Mononuclear cell (primary cell): ENCODE measurements at regions not wholly inside any gene's neighbourhood (a gene's known extent, or its start where the extent isn't known, plus 50 kb on each side); places are given as distances from the start of the nearest gene placed in this dataset.

ENCODE experiments used
- H3K27me3 ChIP-seq: 2 replicates; pipeline ENCODE4 v1.6.0; 2011; ENCODE audit warnings: low read length, control low read depth; ENCODE audit not compliant: insufficient read depth
- H3K4me1 ChIP-seq: 2 replicates; pipeline ENCODE4 v1.5.1; 2011; ENCODE audit warnings: mild to moderate bottlenecking, low read length, control low read depth; ENCODE audit not compliant: insufficient read depth
- H3K4me3 ChIP-seq: 2 replicates; pipeline ENCODE4 v1.5.1; 2011; ENCODE audit warnings: mild to moderate bottlenecking, low read length, moderate library complexity
- H3K9me3 ChIP-seq: 2 replicates; pipeline ENCODE4 v1.5.1; 2011; ENCODE audit warnings: low read depth, mild to moderate bottlenecking, control low read depth, low read length

GRCh38 chr2:111661286-111661940 lies 222.6 kb downstream of the ANAPC1 start:
- H3K27me3 ChIP-seq, result no peaks in the 10 kb centered on the region
- H3K4me3 ChIP-seq, result no peak overlapping the region
- peaks cover 58% of the 10 kb centered on the region for H3K4me1 ChIP-seq
- H3K9me3 ChIP-seq, result no peaks in the 10 kb centered on the region

- Histone ChIP-seq H3K4me1 (peaks cover 58% of the 10 kb centered on the region), H3K27me3 (no peaks in the 10 kb centered on the region), H3K9me3 (no peaks in the 10 kb centered on the region), H3K4me3 (no peak overlapping the region)
Observed at GRCh38 chr2:111662039-111662770, 221.8 kb downstream of the ANAPC1 start.

GRCh38 chr2:111662771-111663470 lies 221.1 kb downstream of the ANAPC1 start:
- Histone ChIP-seq H3K4me3 (no peak overlapping the region), H3K9me3 (no peaks in the 10 kb centered on the region), H3K4me1 (peaks cover 58% of the 10 kb centered on the region), H3K27me3 (no peaks in the 10 kb centered on the region)

- H3K4me3 ChIP-seq, result no peak overlapping the region
- H3K27me3 ChIP-seq, result no peaks in the 10 kb centered on the region
- H3K4me1 ChIP-seq, result peaks cover 59% of the 10 kb centered on the region
- H3K9me3 ChIP-seq, result no peaks in the 10 kb centered on the region
Observed at GRCh38 chr2:111663471-111664274, 220.3 kb downstream of the ANAPC1 start.

GRCh38 chr2:111664275-111664850 lies 219.6 kb downstream of the ANAPC1 start:
- Histone ChIP-seq H3K9me3 (no peaks in the 10 kb centered on the region), H3K27me3 (no peaks in the 10 kb centered on the region), H3K4me1 (peaks cover 57% of the 10 kb centered on the region), H3K4me3 (no peak overlapping the region)

- Histone ChIP-seq H3K4me3 (no peak overlapping the region), H3K9me3 (no peaks in the 10 kb centered on the region), H3K4me1 (peaks cover 50% of the 10 kb centered on the region), H3K27me3 (no peaks in the 10 kb centered on the region)
Observed at GRCh38 chr2:111665011-111665410, 219.0 kb downstream of the ANAPC1 start.

- Histone ChIP-seq H3K27me3 (no peaks in the 10 kb centered on the region), H3K4me3 (no peak overlapping the region), H3K9me3 (no peaks in the 10 kb centered on the region), H3K4me1 (peaks cover 49% of the 10 kb centered on the region)
Observed at GRCh38 chr2:111665551-111666116, 218.4 kb downstream of the ANAPC1 start.

GRCh38 chr2:111666160-111666559 lies 217.8 kb downstream of the ANAPC1 start:
- Histone ChIP-seq H3K27me3 (no peaks in the 10 kb centered on the region), H3K9me3 (no peaks in the 10 kb centered on the region), H3K4me3 (no peak overlapping the region), H3K4me1 (peaks cover 49% of the 10 kb centered on the region)

GRCh38 chr2:111667001-111667400 lies 217.0 kb downstream of the ANAPC1 start:
- Histone ChIP-seq H3K4me1 (peaks cover 48% of the 10 kb centered on the region), H3K9me3 (no peaks in the 10 kb centered on the region), H3K27me3 (no peaks in the 10 kb centered on the region), H3K4me3 (no peak overlapping the region)

- Histone ChIP-seq H3K4me1 (peaks cover 41% of the 10 kb centered on the region), H3K27me3 (no peaks in the 10 kb centered on the region), H3K4me3 (no peak overlapping the region), H3K9me3 (no peaks in the 10 kb centered on the region)
Observed at GRCh38 chr2:111667542-111668273, 216.3 kb downstream of the ANAPC1 start.

GRCh38 chr2:111668274-111668616 lies 215.7 kb downstream of the ANAPC1 start:
- Histone ChIP-seq H3K27me3 (no peaks in the 10 kb centered on the region), H3K4me3 (no peak overlapping the region), H3K9me3 (no peaks in the 10 kb centered on the region), H3K4me1 (peaks cover 36% of the 10 kb centered on the region)

- Histone ChIP-seq H3K4me3 (no peak overlapping the region), H3K27me3 (no peaks in the 10 kb centered on the region), H3K4me1 (peaks cover 34% of the 10 kb centered on the region), H3K9me3 (no peaks in the 10 kb centered on the region)
Observed at GRCh38 chr2:111668741-111669140, 215.3 kb downstream of the ANAPC1 start.

GRCh38 chr2:111669928-111670695 lies 213.9 kb downstream of the ANAPC1 start:
- H3K4me1 ChIP-seq, result peaks cover 36% of the 10 kb centered on the region
- H3K27me3 ChIP-seq, result no peaks in the 10 kb centered on the region
- H3K9me3 ChIP-seq, result no peaks in the 10 kb centered on the region
- no peak overlapping the region for H3K4me3 ChIP-seq
